SK-N-SH treated with all-trans-retinoic acid at 6 μM for 48 hours (cell line): ENCODE measurements at regions not wholly inside any gene's neighbourhood (a gene's known extent, or its start where the extent isn't known, plus 50 kb on each side); places are given as distances from the start of the nearest gene placed in this dataset.

ENCODE experiments used
- ARNTL ChIP-seq: fragments of 450-650 bp; formaldehyde crosslinking; IDR thresholded peaks from 2 replicates; pipeline ENCODE4 v1.5.0; 2020; ENCODE audit warnings: low read depth, mild to moderate bottlenecking, moderate library complexity, borderline replicate concordance
- OSR1 ChIP-seq: fragments of 250-450 bp; sonication (Bioruptor Pico); IDR thresholded peaks from 2 replicates; pipeline ENCODE4 v1.8.0; 2022; ENCODE audit warnings: moderate library complexity, mild to moderate bottlenecking, inconsistent platforms
- POU6F1 ChIP-seq: fragments of 250-450 bp; sonication (Bioruptor Pico); IDR thresholded peaks from 2 replicates; pipeline ENCODE4 v1.8.0; 2021; ENCODE audit warnings: low read depth, mild to moderate bottlenecking, moderate library complexity, borderline replicate concordance
- PPARA ChIP-seq: fragments of 250-450 bp; sonication (Bioruptor Pico); IDR thresholded peaks from 2 replicates; pipeline ENCODE4 v1.5.0; 2020; ENCODE audit warnings: mild to moderate bottlenecking, borderline replicate concordance
- RARB ChIP-seq: fragments of 250-450 bp; sonication (Bioruptor Pico); IDR thresholded peaks from 2 replicates; pipeline ENCODE4 v1.8.0; 2021; ENCODE audit warnings: mild to moderate bottlenecking, moderate library complexity
- TCF4 ChIP-seq: fragments of 250-450 bp; sonication (Bioruptor Pico); IDR thresholded peaks from 2 replicates; pipeline ENCODE4 v1.8.0; 2021; ENCODE audit warnings: mild to moderate bottlenecking, moderate library complexity, borderline replicate concordance
- TOX ChIP-seq: fragments of 250-450 bp; sonication (Bioruptor Pico); IDR thresholded peaks from 2 replicates; pipeline ENCODE4 v1.8.0; 2021; ENCODE audit warnings: mild to moderate bottlenecking, moderate library complexity, borderline replicate concordance
- TSHZ2 ChIP-seq: fragments of 250-450 bp; sonication (Bioruptor Pico); IDR thresholded peaks from 2 replicates; pipeline ENCODE4 v1.5.0; 2020; ENCODE audit warnings: mild to moderate bottlenecking, moderate library complexity
- ZC3H10 ChIP-seq: fragments of 250-450 bp; sonication (Bioruptor Pico); IDR thresholded peaks from 2 replicates; pipeline ENCODE4 v1.5.1; 2021; ENCODE audit warnings: mild to moderate bottlenecking, moderate library complexity
- ZFP30 ChIP-seq: fragments of 450-650 bp; formaldehyde crosslinking; IDR thresholded peaks from 2 replicates; pipeline ENCODE4 v1.5.0; 2022; ENCODE audit warnings: mild to moderate bottlenecking, moderate library complexity
- ZNF565 ChIP-seq: fragments of 450-650 bp; formaldehyde crosslinking; conservative IDR thresholded peaks from 2 replicates; pipeline ENCODE4 v1.5.0; 2020; ENCODE audit warnings: low read depth, mild to moderate bottlenecking, moderate library complexity
- ZNF8 ChIP-seq: fragments of 450-650 bp; formaldehyde crosslinking; IDR thresholded peaks from 2 replicates; pipeline ENCODE4 v1.5.0; 2020; ENCODE audit warnings: mild to moderate bottlenecking, moderate library complexity
- TF ChIP-seq, protein P1 (sequence below): fragments of 250-450 bp; sonication (Bioruptor Pico); IDR thresholded peaks from 2 replicates; pipeline ENCODE4 v1.5.1; 2020; ENCODE audit warnings: low read depth, mild to moderate bottlenecking, moderate library complexity
- TF ChIP-seq, protein P2 (sequence below): fragments of 250-450 bp; sonication (Bioruptor Pico); IDR thresholded peaks from 2 replicates; pipeline ENCODE4 v1.8.0; 2020; ENCODE audit warnings: mild to moderate bottlenecking, moderate library complexity, borderline replicate concordance

GRCh38 chr20:57007171-57007540 is 259.3 kb downstream of the BMP7 start:
- TF ChIP-seq TSHZ2 (CRISPR knock-in tag): no peak
- TF ChIP-seq ZFP30 (CRISPR knock-in tag): no peak
- no peak for TF ChIP-seq OSR1 (CRISPR knock-in tag)
- TF ChIP-seq ZC3H10 (CRISPR knock-in tag): no peak
- TF ChIP-seq, protein P1, sequence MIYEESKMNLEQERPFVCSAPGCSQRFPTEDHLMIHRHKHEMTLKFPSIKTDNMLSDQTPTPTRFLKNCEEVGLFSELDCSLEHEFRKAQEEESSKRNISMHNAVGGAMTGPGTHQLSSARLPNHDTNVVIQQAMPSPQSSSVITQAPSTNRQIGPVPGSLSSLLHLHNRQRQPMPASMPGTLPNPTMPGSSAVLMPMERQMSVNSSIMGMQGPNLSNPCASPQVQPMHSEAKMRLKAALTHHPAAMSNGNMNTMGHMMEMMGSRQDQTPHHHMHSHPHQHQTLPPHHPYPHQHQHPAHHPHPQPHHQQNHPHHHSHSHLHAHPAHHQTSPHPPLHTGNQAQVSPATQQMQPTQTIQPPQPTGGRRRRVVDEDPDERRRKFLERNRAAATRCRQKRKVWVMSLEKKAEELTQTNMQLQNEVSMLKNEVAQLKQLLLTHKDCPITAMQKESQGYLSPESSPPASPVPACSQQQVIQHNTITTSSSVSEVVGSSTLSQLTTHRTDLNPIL (CRISPR knock-in tag): no peak
- TF ChIP-seq TCF4 (CRISPR knock-in tag): no peak
- TF ChIP-seq, protein P2, sequence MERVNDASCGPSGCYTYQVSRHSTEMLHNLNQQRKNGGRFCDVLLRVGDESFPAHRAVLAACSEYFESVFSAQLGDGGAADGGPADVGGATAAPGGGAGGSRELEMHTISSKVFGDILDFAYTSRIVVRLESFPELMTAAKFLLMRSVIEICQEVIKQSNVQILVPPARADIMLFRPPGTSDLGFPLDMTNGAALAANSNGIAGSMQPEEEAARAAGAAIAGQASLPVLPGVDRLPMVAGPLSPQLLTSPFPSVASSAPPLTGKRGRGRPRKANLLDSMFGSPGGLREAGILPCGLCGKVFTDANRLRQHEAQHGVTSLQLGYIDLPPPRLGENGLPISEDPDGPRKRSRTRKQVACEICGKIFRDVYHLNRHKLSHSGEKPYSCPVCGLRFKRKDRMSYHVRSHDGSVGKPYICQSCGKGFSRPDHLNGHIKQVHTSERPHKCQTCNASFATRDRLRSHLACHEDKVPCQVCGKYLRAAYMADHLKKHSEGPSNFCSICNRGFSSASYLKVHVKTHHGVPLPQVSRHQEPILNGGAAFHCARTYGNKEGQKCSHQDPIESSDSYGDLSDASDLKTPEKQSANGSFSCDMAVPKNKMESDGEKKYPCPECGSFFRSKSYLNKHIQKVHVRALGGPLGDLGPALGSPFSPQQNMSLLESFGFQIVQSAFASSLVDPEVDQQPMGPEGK: no peak
- no peak for TF ChIP-seq TOX
- TF ChIP-seq ARNTL: no peak
- TF ChIP-seq RARB: no peak
- TF ChIP-seq PPARA (CRISPR knock-in tag): no peak
- no peak for TF ChIP-seq ZNF565 (CRISPR knock-in tag)
- TF ChIP-seq POU6F1: no peak
- TF ChIP-seq ZNF8 (CRISPR knock-in tag): no peak
